ENCODE measurements at regions not wholly inside any gene's neighbourhood (a gene's known extent, or its start where the extent isn't known, plus 50 kb on each side); places are given as distances from the start of the nearest gene placed in this dataset.

DNA sequence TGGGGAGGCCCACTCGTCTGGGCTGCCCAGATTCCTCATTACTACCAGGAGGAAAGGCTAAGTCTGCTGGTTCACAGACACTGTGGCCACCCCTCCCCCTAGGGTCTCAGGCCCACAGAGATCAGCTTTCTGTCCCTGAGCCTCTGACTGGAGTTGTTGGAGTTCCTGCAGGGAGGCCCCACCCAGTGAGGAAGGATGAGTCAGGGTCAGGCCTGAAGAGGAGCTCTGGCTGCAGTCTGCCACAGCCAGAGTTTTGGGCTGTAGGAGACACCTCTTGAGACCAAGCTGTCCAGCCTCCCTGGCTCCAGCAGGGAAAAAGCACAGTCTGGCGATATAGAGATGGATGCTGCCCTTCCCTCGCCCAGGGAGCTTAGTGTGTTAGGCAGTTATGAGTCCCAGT is 720.9 kb upstream of the SEMA6D start:
- Mint-ChIP-seq H3K4me3 (no peak overlapping the region), H3K36me3 (ENCODE audit: low read depth) (no peaks in the 10 kb centered on the region), H3K27me3 (no peaks in the 10 kb centered on the region), H3K4me1 (ENCODE audit: low read depth) (no peaks in the 10 kb centered on the region), H3K27ac (no peak overlapping the region), H3K9me3 (peaks cover 5% of the 10 kb centered on the region)
- H3K36me3 ChIP-seq (ENCODE audit: insufficient read depth, low read length) = no peaks in the 10 kb centered on the region
- no peaks in the 10 kb centered on the region for H3K4me1 ChIP-seq (ENCODE audit: insufficient read depth, low read length)
- H3K27me3 ChIP-seq (ENCODE audit: control insufficient read depth in 1 of 2, insufficient read depth in 2 of 2, low read length in 2 of 2) = no peaks in the 10 kb centered on the region
- intact Hi-C loops (cut with DNase I, micrococcal nuclease) = no loop called here
- ATAC-seq (ENCODE audit: poor library complexity) (no peak), DNase-seq (no peak)
- peaks cover 0 to 13% of the 10 kb centered on the region in 2 experiments for H3K9me3 ChIP-seq (ENCODE audit: control insufficient read depth in 1 of 2, insufficient read depth in 1 of 2, low read length in 2 of 2)
- POLR2A ChIA-PET = no interaction called here
- no peak overlapping the region for H3K4me3 ChIP-seq (ENCODE audit: low read length)
- H3K27ac ChIP-seq (ENCODE audit: low read depth in 1 of 2, low read length in 2 of 2) = no peak overlapping the region
- no peak for TF ChIP-seq CTCF (IDR thresholded peaks at IDR 0.05)
- CTCF ChIA-PET = no interaction called here

GRCh38 chr15:46997501-46997900 is 719.8 kb upstream of the SEMA6D start:
- Mint-ChIP-seq H3K9me3 (peaks cover 5% of the 10 kb centered on the region), H3K4me3 (no peak overlapping the region), H3K27me3 (no peaks in the 10 kb centered on the region), H3K36me3 (ENCODE audit: low read depth) (no peaks in the 10 kb centered on the region), H3K27ac (no peak overlapping the region), H3K4me1 (ENCODE audit: low read depth) (no peaks in the 10 kb centered on the region)
- Histone ChIP-seq H3K4me1 (ENCODE audit: insufficient read depth, low read length) (no peaks in the 10 kb centered on the region), H3K27ac (ENCODE audit: low read depth in 1 of 2, low read length in 2 of 2) (no peak overlapping the region), H3K4me3 (ENCODE audit: low read length) (no peak overlapping the region), H3K27me3 (ENCODE audit: control insufficient read depth in 1 of 2, insufficient read depth in 2 of 2, low read length in 2 of 2) (no peaks in the 10 kb centered on the region), H3K9me3 (ENCODE audit: control insufficient read depth in 1 of 2, insufficient read depth in 1 of 2, low read length in 2 of 2) (peaks cover 0 to 13% of the 10 kb centered on the region in 2 experiments), H3K36me3 (ENCODE audit: insufficient read depth, low read length) (no peaks in the 10 kb centered on the region)
- intact Hi-C loops (cut with DNase I, micrococcal nuclease) = no loop called here
- no peak for TF ChIP-seq CTCF (IDR thresholded peaks at IDR 0.05)
- CTCF ChIA-PET = no interaction called here
- POLR2A ChIA-PET = no interaction called here
- DNase-seq (no peak), ATAC-seq (ENCODE audit: poor library complexity) (no peak)

DNA sequence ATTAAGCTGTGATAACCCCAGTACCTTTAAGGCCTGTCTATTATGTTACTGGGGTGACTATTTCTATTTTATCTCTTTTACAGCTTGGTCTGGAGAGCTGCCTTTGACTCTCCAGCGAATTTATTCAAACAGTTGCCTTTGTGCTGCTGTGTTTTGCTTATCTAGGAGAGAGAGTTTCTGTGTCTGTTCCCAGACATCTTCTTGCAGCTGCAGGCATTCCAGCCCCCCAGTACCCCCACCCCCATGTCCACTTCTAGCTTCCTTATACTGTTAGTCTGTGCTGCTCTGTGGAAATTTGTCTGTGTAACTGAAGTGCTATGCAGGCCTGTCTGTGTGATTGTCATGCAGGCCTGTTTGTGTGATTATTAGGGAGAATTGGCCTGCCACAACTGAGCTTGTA is 713.7 kb upstream of the SEMA6D start:
- DNase-seq (no peak), ATAC-seq (ENCODE audit: poor library complexity) (no peak)
- H3K9me3 Mint-ChIP-seq = peaks cover 18% of the 10 kb centered on the region
- no peak for TF ChIP-seq CTCF (IDR thresholded peaks at IDR 0.05)
- Histone ChIP-seq H3K27me3 (ENCODE audit: control insufficient read depth in 1 of 2, insufficient read depth in 2 of 2, low read length in 2 of 2) (no peaks in the 10 kb centered on the region), H3K9me3 (ENCODE audit: control insufficient read depth in 1 of 2, insufficient read depth in 1 of 2, low read length in 2 of 2) (peaks cover 0 to 7% of the 10 kb centered on the region in 2 experiments), H3K27ac (ENCODE audit: low read depth in 1 of 2, low read length in 2 of 2) (no peak overlapping the region), H3K4me1 (ENCODE audit: insufficient read depth, low read length) (no peaks in the 10 kb centered on the region), H3K36me3 (ENCODE audit: insufficient read depth, low read length) (no peaks in the 10 kb centered on the region), H3K4me3 (ENCODE audit: low read length) (no peak overlapping the region)
- no peaks in the 10 kb centered on the region for H3K27me3 Mint-ChIP-seq
- no peak overlapping the region for H3K4me3 Mint-ChIP-seq
- ChIA-PET POLR2A (no interaction called here), CTCF (no interaction called here)
- intact Hi-C loops (cut with DNase I, micrococcal nuclease) = no loop called here
- H3K27ac Mint-ChIP-seq = no peak overlapping the region
- no peaks in the 10 kb centered on the region for H3K4me1 Mint-ChIP-seq (ENCODE audit: low read depth)
- H3K36me3 Mint-ChIP-seq (ENCODE audit: low read depth) = no peaks in the 10 kb centered on the region

Measured in CD4-positive, alpha-beta T cell (primary cell).